HG03571 (cell line): ENCODE measurements at regions not wholly inside any gene's neighbourhood (a gene's known extent, or its start where the extent isn't known, plus 50 kb on each side); places are given as distances from the start of the nearest gene placed in this dataset.

Source experiments
- ATAC-seq: cut with Tn5 transposase; IDR thresholded peaks from one replicate; pipeline ENCODE4 v1.9.1; 2021; ENCODE audit not compliant: unreplicated experiment

- no peak for ATAC-seq
Observed at GRCh38 chr13:95445131-95445530, 107.4 kb upstream of the CLDN10 start.

DNA sequence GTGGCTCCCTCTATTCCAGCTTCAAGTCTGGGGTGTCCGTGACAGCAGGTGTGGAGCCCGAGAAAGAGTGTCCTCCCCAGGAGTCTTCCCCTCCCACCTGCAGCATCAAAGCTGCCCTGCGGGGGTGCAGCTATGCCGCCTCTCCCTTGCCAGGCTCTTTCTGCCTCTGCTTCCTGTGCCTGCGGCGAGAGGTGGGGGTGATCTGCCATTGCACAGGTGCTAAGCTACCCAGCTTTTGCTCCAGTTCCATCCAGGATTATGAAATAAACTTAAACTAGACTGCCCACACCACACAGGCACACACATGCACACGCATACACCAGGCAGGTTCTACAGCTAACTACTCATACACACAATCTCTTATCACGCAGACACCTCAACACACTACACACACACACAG lies 104.7 kb upstream of the CLDN10 start:
- ATAC-seq: no peak

GRCh38 chr13:95451656-95452055 lies 100.9 kb upstream of the CLDN10 start:
- no peak for ATAC-seq

DNA sequence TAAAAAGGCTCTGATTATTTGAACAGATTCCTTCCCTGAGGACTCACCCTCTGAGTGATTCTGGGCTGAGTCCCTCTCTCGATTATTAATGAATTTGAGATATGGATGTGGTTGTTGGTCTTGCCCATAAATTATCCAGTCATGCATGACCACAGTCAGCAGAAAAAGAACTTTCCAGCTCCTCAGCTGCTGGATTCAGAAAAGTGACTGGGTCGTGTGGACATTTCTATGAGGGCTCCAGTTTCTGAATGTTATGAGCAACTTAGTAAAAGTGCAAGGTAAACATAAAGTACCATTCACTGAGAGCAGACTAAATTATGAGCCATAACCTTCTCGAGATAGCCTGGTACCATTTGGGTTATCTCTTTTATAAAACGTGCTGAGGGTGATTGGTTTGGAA lies 100.1 kb upstream of the CLDN10 start:
- no peak for ATAC-seq

- ATAC-seq: no peak
Observed at GRCh38 chr13:95455782-95456181, 96.7 kb upstream of the CLDN10 start.

- ATAC-seq: peak; percentile 14
Observed at GRCh38 chr13:95456815-95457214, 95.7 kb upstream of the CLDN10 start.

- ATAC-seq: peak; percentile 99
Observed at GRCh38 chr13:95457294-95457693, 95.2 kb upstream of the CLDN10 start.

GRCh38 chr13:95462801-95463200 lies 89.7 kb upstream of the CLDN10 start:
- no peak for ATAC-seq

DNA sequence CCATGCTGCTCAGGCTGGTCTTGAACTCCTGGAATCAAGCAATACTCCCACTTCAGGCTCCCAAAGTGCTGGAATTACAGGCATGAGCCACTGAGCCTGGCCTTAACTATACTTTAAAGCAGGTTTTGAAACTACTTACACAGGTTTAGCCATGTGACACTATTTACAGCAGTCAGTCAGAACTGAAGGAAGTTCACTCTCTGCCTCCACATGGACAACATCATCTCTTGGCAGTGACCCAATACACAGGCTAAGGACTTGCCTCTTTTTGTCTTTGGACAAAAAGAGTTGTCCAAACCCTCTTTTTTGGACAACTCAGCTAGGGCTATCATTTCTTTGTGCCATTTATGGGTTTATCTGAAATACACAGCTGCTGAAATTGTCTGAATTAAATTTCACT lies 89.0 kb upstream of the CLDN10 start:
- no peak for ATAC-seq

DNA sequence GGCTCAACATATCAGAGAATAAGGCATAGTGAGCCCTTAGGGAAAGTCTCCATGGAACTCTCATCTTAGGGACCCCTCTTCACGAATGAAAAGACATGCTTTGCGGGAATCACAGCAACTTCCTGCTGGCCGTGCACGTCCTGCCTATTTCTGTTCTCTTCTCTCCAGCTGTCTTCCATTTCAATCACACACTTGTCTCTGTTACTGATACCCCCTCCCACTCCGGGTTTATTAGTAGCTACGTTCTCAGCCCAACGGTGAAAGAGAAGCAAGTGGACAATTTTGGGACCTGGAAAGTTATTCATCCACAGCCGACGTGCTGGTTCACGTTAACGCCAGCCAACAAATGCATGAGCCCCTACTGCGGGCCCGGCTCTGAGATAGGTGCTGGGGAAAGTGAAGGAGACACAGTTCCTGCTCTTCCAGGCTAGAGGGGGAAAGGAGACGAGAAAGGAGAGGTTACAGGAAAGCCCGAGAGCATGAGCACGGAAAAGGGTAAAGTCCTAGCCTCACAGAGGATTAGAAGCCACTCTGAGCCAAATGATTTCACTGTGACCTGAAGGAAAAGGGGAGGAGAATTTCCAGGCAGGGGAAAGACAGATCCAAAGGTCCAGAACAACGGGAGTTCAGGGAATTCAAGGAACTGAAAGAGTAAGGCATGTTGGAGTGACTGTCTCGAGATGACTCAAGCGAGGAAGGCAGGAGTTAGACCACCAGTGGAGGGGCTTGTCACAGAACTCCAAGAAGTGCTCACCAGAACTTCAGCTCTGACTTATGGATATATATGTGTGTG lies 81.8 kb upstream of the CLDN10 start:
- ATAC-seq: no peak

- ATAC-seq: no peak
Observed at GRCh38 chr13:95471960-95472359, 80.6 kb upstream of the CLDN10 start.

DNA sequence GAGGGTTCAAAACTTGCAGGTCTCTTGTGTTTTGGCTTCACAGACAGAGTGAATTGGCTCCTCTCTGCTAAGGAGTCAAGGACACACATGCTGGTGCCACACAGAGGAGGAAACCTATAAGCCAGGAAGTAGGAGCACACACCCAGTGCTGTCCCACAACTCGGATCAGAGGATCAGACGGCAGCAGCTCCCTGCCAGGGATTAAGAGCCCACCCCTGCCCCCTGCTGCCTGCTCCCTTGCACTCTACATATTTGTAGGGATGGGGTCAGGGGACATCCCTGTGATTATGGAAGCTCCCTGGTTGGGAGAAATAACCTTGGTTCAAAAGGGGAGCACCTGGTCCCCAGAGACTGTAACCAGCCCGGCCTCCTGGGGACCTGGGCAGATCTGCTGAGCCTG lies 77.5 kb upstream of the CLDN10 start:
- ATAC-seq: no peak

DNA sequence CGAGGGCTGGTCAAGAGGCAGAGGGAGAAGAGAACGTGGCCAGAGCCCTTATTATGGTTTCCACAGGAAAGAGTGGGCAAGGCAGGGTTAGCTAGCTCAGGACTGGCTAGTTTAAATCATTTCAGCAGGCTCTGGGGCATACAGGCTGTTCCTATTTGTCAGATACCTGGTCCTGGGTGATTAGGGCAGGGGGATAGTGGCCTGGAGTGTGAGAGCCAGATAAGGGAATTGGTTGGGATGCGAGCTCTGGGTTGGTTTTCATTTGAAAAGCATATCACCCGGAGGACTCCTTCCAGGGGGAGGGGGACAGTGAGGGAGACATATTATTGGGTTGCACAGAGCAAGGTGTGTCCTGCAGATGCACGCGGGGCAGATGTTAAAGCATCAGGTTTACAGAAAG lies 75.3 kb upstream of the CLDN10 start:
- no peak for ATAC-seq

DNA sequence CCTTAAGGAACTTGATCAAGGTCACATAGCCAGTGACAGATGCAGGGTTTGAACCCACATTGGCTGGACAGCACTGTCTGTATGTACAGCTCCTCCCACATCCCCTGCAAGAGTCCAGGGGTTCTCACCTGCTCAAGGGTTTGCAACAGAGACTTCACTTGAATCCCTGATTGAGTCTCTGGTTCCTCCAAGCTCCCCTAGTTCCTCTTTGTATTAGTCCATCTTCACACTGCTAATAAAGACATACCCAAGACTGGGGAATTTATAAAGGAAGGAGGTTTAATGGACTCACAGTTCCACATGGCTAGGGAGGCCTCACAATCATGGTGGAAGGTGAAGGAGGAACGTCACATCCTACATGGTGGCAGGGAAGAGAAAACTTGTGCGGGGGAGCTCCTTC lies 72.8 kb upstream of the CLDN10 start:
- ATAC-seq: peak; percentile 13

- peak; percentile 69 for ATAC-seq
Observed at GRCh38 chr13:95480131-95480545, 72.4 kb upstream of the CLDN10 start.

GRCh38 chr13:95480791-95481780 lies 71.4 kb upstream of the CLDN10 start:
- no peak for ATAC-seq

DNA sequence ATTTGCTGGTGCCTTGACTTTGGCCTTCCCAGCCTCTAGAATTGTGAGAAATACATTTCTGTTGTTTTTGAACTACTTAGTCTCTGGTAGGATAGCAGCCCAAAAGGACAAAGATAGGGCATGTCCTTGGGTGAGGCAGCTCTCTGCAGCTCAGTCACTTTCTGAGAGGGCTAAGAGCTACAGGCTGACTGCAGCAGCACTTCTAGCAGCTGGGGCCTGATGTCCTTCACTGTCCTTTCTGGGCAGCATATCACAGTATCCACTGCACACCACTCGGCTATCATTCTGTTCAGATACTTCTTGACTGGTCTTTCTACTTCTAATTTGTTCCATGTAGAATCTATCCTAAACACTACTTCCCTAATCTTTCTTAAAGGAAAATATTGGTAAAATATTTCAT lies 68.5 kb upstream of the CLDN10 start:
- ATAC-seq: no peak

- ATAC-seq: no peak
Observed at GRCh38 chr13:95485045-95485517, 67.4 kb upstream of the CLDN10 start.

DNA sequence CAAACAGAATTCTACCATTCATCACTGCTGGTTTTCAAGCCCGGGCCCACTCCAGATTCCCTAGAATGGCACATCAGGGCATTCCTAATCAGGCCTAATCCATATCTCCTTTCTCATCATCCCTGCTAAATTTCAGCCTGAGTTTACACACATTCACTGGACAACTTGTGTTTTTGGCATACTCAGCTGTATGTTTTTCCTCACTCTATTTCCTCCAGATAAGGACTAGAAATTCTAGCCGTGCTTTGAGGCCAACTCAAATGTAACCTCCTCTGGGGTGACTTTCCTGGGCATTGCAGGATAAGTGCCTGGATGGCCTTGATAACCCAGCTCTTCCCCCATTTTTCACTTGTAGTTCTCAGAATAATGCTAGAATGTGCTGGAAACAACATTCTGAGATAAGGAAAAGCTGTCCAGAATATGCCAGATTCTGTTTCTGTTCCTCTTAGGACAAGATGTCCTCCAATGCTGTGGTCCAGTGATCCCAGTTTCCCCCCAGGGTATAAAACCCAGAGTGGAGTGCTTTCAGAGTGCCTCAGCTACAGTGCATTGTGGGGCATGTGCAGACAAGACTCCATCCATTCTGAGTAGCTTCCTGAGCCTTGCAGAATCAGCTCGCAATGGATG lies 66.9 kb upstream of the CLDN10 start:
- no peak for ATAC-seq

- ATAC-seq: no peak
Observed at GRCh38 chr13:95492044-95492801, 60.3 kb upstream of the CLDN10 start.
